Type B pancreatic cell (in vitro differentiated cells): ENCODE measurements at regions not wholly inside any gene's neighbourhood (a gene's known extent, or its start where the extent isn't known, plus 50 kb on each side); places are given as distances from the start of the nearest gene placed in this dataset.

Experiments
- DNase-seq: peaks from one replicate; pipeline ENCODE4 v3.0.0; 2021; ENCODE audit warnings: mixed read lengths; ENCODE audit not compliant: unreplicated experiment; ENCODE audit errors: extremely low spot score
- H3K27ac Mint-ChIP-seq: 2 replicates; pipeline ENCODE4 v1.8.0; 2021; ENCODE audit warnings: mild to moderate bottlenecking, mixed read lengths
- H3K27me3 Mint-ChIP-seq: 2 replicates; pipeline ENCODE4 v1.8.0; 2021; ENCODE audit warnings: mixed read lengths
- H3K36me3 Mint-ChIP-seq: 2 replicates; pipeline ENCODE4 v1.8.0; 2021; ENCODE audit warnings: mixed read lengths
- H3K4me1 Mint-ChIP-seq: one replicate; pipeline ENCODE4 v1.8.0; 2021; ENCODE audit warnings: mixed read lengths; ENCODE audit not compliant: unreplicated experiment
- H3K4me3 Mint-ChIP-seq: 2 replicates; pipeline ENCODE4 v1.8.0; 2021; ENCODE audit warnings: mild to moderate bottlenecking, mixed read lengths
- H3K9me3 Mint-ChIP-seq: 2 replicates; pipeline ENCODE4 v1.8.0; 2021; ENCODE audit warnings: mixed read lengths
- TF ChIP-seq, protein P1 (sequence below): fragments of 200-600 bp; sonication (generic); conservative IDR thresholded peaks from 2 replicates; pipeline ENCODE4 v1.5.0; 2021; ENCODE audit warnings: antibody characterized with exemption, mild to moderate bottlenecking

DNA sequence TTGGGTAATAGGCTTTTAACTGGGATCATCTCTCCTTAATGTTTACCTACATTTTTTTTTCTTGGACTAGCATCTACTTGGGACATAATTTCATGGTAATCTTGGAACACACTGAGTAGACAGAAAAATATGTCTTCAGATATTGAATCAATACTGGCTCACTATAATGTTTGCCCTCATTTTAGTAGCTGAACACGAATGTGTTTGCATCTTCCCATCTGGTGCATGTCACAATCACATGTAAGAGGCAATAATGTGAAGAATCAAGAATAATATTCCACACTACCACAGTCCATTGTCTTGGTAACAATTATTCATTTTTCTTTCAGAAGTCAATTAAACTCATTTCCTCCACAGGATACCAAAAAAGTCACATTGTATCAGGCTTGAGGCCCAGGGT is 382.7 kb upstream of the CDH10 start:
- H3K4me3 Mint-ChIP-seq, result no peak overlapping the region
- no peak overlapping the region for H3K27ac Mint-ChIP-seq
- TF ChIP-seq, protein P1, sequence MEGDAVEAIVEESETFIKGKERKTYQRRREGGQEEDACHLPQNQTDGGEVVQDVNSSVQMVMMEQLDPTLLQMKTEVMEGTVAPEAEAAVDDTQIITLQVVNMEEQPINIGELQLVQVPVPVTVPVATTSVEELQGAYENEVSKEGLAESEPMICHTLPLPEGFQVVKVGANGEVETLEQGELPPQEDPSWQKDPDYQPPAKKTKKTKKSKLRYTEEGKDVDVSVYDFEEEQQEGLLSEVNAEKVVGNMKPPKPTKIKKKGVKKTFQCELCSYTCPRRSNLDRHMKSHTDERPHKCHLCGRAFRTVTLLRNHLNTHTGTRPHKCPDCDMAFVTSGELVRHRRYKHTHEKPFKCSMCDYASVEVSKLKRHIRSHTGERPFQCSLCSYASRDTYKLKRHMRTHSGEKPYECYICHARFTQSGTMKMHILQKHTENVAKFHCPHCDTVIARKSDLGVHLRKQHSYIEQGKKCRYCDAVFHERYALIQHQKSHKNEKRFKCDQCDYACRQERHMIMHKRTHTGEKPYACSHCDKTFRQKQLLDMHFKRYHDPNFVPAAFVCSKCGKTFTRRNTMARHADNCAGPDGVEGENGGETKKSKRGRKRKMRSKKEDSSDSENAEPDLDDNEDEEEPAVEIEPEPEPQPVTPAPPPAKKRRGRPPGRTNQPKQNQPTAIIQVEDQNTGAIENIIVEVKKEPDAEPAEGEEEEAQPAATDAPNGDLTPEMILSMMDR, result no peak
- no peaks in the 10 kb centered on the region for H3K27me3 Mint-ChIP-seq
- peaks cover 5% of the 10 kb centered on the region for H3K9me3 Mint-ChIP-seq
- no peaks in the 10 kb centered on the region for H3K4me1 Mint-ChIP-seq
- DNase-seq, result no peak
- no peaks in the 10 kb centered on the region for H3K36me3 Mint-ChIP-seq

- TF ChIP-seq, protein P1, result no peak
These were observed 382.3 kb upstream of the CDH10 start for GRCh38 chr5:25027061-25027460.

GRCh38 chr5:25025831-25026230 is 381.1 kb upstream of the CDH10 start:
- no peak for DNase-seq
- TF ChIP-seq, protein P1, result no peak
- Mint-ChIP-seq H3K9me3 (peaks cover 5% of the 10 kb centered on the region), H3K27ac (no peak overlapping the region), H3K36me3 (no peaks in the 10 kb centered on the region), H3K4me3 (no peak overlapping the region), H3K27me3 (no peaks in the 10 kb centered on the region), H3K4me1 (no peaks in the 10 kb centered on the region)

More at GRCh38 chr5:25027061-25027460, 382.3 kb upstream of the CDH10 start:
- no peaks in the 10 kb centered on the region for H3K36me3 Mint-ChIP-seq
- H3K27me3 Mint-ChIP-seq, result no peaks in the 10 kb centered on the region
- no peak overlapping the region for H3K27ac Mint-ChIP-seq
- DNase-seq, result no peak
- H3K4me1 Mint-ChIP-seq, result no peaks in the 10 kb centered on the region
- no peak overlapping the region for H3K4me3 Mint-ChIP-seq
- H3K9me3 Mint-ChIP-seq, result peaks cover 5% of the 10 kb centered on the region

DNA sequence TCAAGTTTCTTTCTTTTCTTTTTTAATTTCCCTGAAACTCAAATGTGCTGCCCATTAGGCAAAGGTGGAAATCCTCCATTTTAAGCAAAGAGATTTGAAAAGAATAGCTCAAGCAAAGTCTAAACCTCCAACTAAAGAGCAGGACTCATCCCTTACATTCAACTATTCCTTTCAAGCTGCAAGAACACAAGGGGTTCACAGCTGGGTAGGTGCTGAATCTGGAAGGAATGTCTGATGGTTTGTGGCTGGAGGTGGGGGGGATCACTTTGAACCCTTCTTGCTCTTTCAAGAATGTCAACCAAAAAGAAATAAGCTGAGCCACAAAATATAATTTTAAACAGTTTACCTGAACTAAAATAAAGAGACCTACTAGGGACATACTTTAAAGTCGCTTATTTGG is 375.7 kb upstream of the CDH10 start:
- Mint-ChIP-seq H3K27ac (no peak overlapping the region), H3K9me3 (peaks cover 5% of the 10 kb centered on the region), H3K4me1 (no peaks in the 10 kb centered on the region), H3K36me3 (no peaks in the 10 kb centered on the region), H3K27me3 (no peaks in the 10 kb centered on the region), H3K4me3 (no peak overlapping the region)
- DNase-seq, result no peak
- TF ChIP-seq, protein P1, result no peak

DNA sequence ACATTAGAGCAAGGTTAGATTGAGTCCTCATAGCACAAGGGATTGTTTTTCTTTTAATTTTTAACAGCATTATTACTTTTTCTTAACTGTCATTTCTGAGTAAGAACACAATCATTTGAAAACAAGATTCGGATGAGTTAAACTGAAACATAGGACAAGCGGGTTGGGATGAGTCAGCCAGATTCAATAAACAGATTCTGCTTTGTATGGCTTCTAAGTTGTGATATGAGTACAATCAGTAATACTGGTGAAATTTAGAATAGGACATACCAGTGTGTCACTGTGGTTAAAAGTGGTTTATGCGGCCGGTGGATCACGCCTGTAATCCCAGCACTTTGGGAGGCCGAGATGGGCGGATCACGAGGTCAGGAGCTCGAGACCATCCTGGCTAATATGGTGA is 364.3 kb upstream of the CDH10 start:
- Mint-ChIP-seq H3K27ac (no peak overlapping the region), H3K4me3 (no peak overlapping the region), H3K4me1 (no peaks in the 10 kb centered on the region), H3K9me3 (peaks cover 4% of the 10 kb centered on the region), H3K27me3 (no peaks in the 10 kb centered on the region), H3K36me3 (no peaks in the 10 kb centered on the region)
- DNase-seq, result no peak
- TF ChIP-seq, protein P1, result no peak

DNA sequence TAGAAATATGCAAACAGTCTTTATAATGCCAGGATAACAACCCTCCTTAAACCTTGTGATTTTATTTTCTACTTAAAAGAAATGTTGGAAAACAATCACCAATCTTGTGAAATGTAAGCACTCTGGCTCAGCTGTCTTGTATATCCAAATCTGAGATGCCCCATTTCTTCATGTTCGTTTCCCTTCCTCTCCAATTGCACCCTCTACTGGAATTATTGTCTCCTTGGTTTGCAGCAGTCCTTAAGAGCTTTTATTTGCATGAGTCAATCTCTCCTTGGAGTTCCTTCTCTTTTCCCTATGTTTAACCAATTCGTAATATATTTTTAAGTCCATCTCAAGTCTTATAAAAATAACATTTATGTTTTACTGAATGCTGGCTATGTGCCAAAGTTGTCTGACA is 362.0 kb upstream of the CDH10 start:
- DNase-seq, result no peak
- peaks cover 4% of the 10 kb centered on the region for H3K9me3 Mint-ChIP-seq
- H3K27me3 Mint-ChIP-seq, result no peaks in the 10 kb centered on the region
- no peaks in the 10 kb centered on the region for H3K4me1 Mint-ChIP-seq
- H3K4me3 Mint-ChIP-seq, result no peak overlapping the region
- H3K27ac Mint-ChIP-seq, result no peak overlapping the region
- H3K36me3 Mint-ChIP-seq, result no peaks in the 10 kb centered on the region
- TF ChIP-seq, protein P1, result peak; percentile 70
